Transverse colon (tissue), 4 donors: ENCODE measurements at regions not wholly inside any gene's neighbourhood (a gene's known extent, or its start where the extent isn't known, plus 50 kb on each side); places are given as distances from the start of the nearest gene placed in this dataset.
"Not testable (repeated sequence)": the region's sequence is repeated elsewhere in the genome, so short reads cannot be mapped to it uniquely, and the experiment has no call there.

Experiments used
- DNase-seq: peaks from one replicate; pipeline ENCODE4 v3.0.0-alpha.2; 2019
- H3K27ac ChIP-seq, 4 donors: fragments of 200-600 bp; sonication (generic); 2 replicates each; pipeline ENCODE4 v1.5.1; 2016 to 2018; ENCODE audit warnings: inconsistent platforms in 4 of 4
- H3K27me3 ChIP-seq: fragments of 200-600 bp; sonication (generic); 2 replicates; pipeline ENCODE4 v1.5.1; 2017; ENCODE audit warnings: inconsistent platforms
- H3K36me3 ChIP-seq, 4 donors: fragments of 200-600 bp; sonication (generic); 2 replicates each; pipeline ENCODE4 v1.5.1; 2017 to 2019; ENCODE audit warnings: inconsistent platforms in 4 of 4
- H3K4me1 ChIP-seq, 4 donors: fragments of 200-600 bp; sonication (generic); 2 replicates each; pipeline ENCODE4 v1.5.1; 2017 to 2020; ENCODE audit warnings: inconsistent platforms in 4 of 4
- H3K4me3 ChIP-seq, 4 donors: fragments of 200-600 bp; sonication (generic); 1 replicate in 1 of 4; 2 replicates in 3 of 4; pipeline versions ENCODE4 v1.5.1 to v1.6.1; 2017 to 2019; ENCODE audit warnings: inconsistent platforms in 4 of 4
- H3K9me3 ChIP-seq, 2 donors: fragments of 200-600 bp; sonication (generic); 2 replicates each; pipeline ENCODE4 v1.5.1; 2017 to 2019; ENCODE audit warnings: inconsistent platforms in 2 of 2
- EP300 ChIP-seq: sonication (generic); formaldehyde crosslinking; IDR thresholded peaks from one replicate; pipeline ENCODE4 v1.6.1; 2017; ENCODE audit warnings: antibody characterized with exemption, low read depth
- POLR2A ChIP-seq: fragments of 450-650 bp; IDR thresholded peaks from one replicate; pipeline ENCODE4 v1.6.1; 2016; ENCODE audit warnings: antibody characterized with exemption, mild to moderate bottlenecking, moderate library complexity
- POLR2AphosphoS5 ChIP-seq, 3 donors: sonication (generic); formaldehyde crosslinking; IDR thresholded peaks; one replicate each; pipeline ENCODE4 v1.6.1; 2016; ENCODE audit warnings: antibody characterized with exemption in 3 of 3
- WGBS, 2 donors: methylation state at CpG; one replicate each; pipeline ENCODE4 v1.1.5; 2018; ENCODE audit warnings: low coverage in 1 of 2; 5-methylcytosine and 5-hydroxymethylcytosine counted together
- in situ Hi-C, 4 donors: fragments of 200-750 bp; cut with MboI; loops; one replicate each; pipeline versions ENCODE4 v1.15.0 to v1.15.1; 2017; ENCODE audit warnings: low sequenced_read_pairs in 3 of 4, low pct_ligation_motif_present in 1 of 4, low pct_unique_long_range_greater_than_20kb in 1 of 4
- intact Hi-C: fragments of 100-400 bp; cut with DNase I; formaldehyde crosslinking; loops from one replicate; pipeline ENCODE4 v1.15.1; 2023; ENCODE audit warnings: low total_unique reads
- TF ChIP-seq, protein P1 (sequence below), 5 experiments: fragments of 200-600 bp in 3 of 5; fragments of 450-650 bp in 2 of 5; sonication (generic) in 3 of 5; IDR thresholded peaks; 1 replicate in 2 of 5; 2 replicates in 3 of 5; pipeline ENCODE4 v1.5.1; 2016 to 2017; ENCODE audit warnings: antibody characterized with exemption in 5 of 5, inconsistent platforms in 3 of 5, mild to moderate bottlenecking in 2 of 5, moderate library complexity in 1 of 5

DNA sequence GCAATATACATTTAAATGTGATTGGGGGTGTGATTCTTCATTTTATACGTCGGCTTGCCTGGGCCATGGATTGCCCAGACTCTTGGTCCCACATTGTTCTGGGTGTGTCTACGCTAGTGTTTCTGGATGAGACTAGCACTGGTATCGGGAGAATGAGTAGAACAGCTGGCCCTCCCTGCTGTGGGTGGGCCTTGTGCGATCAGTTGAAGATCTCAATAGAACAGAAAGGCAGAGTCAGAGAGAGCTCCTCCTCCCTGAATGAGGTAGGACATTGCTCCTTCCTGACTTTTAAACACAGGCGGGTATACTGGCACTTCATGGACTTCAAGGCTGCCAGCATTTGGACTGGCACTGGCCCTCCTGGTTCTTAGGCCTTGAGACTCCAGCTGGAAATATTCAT is 603.0 kb downstream of the LIG4 start:
- DNase-seq = no peak
- Histone ChIP-seq H3K4me3 (no peak overlapping the region), H3K9me3 (no peaks in the 10 kb centered on the region), H3K36me3 (no peaks in the 10 kb centered on the region), H3K4me1 (no peaks in the 10 kb centered on the region), H3K27me3 (no peaks in the 10 kb centered on the region), H3K27ac (no peak overlapping the region)
- TF ChIP-seq, protein P1, sequence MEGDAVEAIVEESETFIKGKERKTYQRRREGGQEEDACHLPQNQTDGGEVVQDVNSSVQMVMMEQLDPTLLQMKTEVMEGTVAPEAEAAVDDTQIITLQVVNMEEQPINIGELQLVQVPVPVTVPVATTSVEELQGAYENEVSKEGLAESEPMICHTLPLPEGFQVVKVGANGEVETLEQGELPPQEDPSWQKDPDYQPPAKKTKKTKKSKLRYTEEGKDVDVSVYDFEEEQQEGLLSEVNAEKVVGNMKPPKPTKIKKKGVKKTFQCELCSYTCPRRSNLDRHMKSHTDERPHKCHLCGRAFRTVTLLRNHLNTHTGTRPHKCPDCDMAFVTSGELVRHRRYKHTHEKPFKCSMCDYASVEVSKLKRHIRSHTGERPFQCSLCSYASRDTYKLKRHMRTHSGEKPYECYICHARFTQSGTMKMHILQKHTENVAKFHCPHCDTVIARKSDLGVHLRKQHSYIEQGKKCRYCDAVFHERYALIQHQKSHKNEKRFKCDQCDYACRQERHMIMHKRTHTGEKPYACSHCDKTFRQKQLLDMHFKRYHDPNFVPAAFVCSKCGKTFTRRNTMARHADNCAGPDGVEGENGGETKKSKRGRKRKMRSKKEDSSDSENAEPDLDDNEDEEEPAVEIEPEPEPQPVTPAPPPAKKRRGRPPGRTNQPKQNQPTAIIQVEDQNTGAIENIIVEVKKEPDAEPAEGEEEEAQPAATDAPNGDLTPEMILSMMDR (IDR thresholded peaks at IDR 0.05) = no peak
- TF ChIP-seq POLR2AphosphoS5 (IDR thresholded peaks at IDR 0.05) (no peak), POLR2A (no peak), EP300 (no peak)
- in situ Hi-C loops = no loop called here
- 85 to 95% methylated on average over 5 to 6 of the region's 6 CpGs for WGBS, 2 donors
- intact Hi-C loops = loop anchor here (5.0 kb wide), 1 partner anchor 200 kb away; no protein-coding TSS in a partner anchor

DNA sequence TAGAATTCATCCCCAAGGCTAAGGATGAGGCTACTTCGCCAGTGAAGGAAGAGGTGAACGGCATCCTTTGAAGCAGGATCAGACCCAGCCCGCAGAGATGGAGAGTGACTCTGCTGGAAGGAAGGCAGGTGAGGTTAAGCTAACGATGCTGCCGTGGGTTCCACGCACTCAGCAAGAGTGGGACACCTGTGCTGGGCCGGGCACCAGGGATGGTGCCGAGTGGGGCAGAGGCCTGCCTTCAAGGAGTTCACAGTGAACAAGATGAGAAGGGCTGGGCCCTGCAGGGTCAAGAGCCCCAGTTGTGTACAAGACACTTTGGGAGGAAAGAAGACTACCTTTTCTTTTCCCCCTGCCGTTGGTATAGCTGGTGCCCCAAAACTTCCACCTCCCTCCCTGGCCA is 606.6 kb downstream of the LIG4 start:
- TF ChIP-seq POLR2A = no peak
- TF ChIP-seq, protein P1 (IDR thresholded peaks at IDR 0.05) = no peak
- TF ChIP-seq POLR2AphosphoS5 (IDR thresholded peaks at IDR 0.05) = no peak
- no peak for TF ChIP-seq EP300
- in situ Hi-C loops (no loop called here), intact Hi-C loops (no loop called here)
- Histone ChIP-seq H3K4me1 (no peaks in the 10 kb centered on the region), H3K27ac (no peak overlapping the region), H3K27me3 (no peaks in the 10 kb centered on the region), H3K4me3 (no peak overlapping the region), H3K9me3 (no peaks in the 10 kb centered on the region), H3K36me3 (no peaks in the 10 kb centered on the region)
- WGBS, 2 donors = 83 to 91% methylated on average over 8 to 9 of the region's 9 CpGs
- DNase-seq = no peak

DNA sequence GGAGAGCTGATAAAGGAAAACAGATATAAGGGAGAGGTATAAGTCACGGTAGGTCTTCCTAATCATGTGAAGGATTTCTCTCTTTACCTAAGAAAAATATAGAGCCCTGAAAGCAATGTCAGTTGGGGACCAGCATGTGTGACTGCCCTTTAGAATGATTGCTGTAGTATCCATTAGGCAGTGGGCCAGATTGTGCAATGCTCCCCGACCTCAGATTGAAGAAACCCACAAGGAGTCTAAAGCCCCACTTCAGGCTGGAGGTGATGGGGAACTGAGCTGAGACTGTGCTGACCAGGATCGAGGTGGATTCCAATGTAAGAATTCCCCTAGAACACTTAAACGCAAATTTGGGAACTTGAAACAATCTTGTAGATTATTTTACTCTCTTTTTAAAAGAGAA is 614.4 kb downstream of the LIG4 start:
- no peak for TF ChIP-seq EP300
- TF ChIP-seq POLR2AphosphoS5 (IDR thresholded peaks at IDR 0.05) = no peak
- TF ChIP-seq, protein P1 (IDR thresholded peaks at IDR 0.05) = no peak
- TF ChIP-seq POLR2A = no peak
- H3K4me1 ChIP-seq = no peaks in the 10 kb centered on the region
- H3K4me3 ChIP-seq = no peak overlapping the region
- WGBS, 2 donors = 60 to 72% methylated on average over 2 to 4 of the region's 4 CpGs
- H3K27ac ChIP-seq = no peak overlapping the region
- H3K36me3 ChIP-seq = no peaks in the 10 kb centered on the region
- in situ Hi-C loops = no loop called here
- DNase-seq = no peak
- no peaks in the 10 kb centered on the region for H3K27me3 ChIP-seq
- intact Hi-C loops = no loop called here
- H3K9me3 ChIP-seq = no peaks in the 10 kb centered on the region

DNA sequence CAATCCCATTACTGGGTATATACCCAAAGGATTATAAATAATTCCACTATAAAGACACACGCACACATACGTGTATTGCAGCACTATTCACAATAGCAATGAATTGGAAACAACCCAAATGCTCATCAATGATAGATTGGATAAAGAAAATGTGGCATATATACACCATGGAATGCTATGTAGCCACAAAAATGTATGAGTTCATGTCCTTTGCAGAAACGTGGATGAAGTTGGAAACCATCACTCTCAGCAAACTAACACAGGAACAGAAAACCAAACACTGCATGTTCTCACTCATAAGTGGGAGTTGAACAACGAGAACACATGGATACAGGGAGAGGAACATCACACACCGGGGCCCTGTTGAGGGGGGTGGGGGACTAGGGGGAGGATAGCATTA is 619.0 kb downstream of the LIG4 start:
- H3K4me1 ChIP-seq, H3K36me3 ChIP-seq, H3K4me3 ChIP-seq, H3K9me3 ChIP-seq, intact Hi-C loops, H3K27me3 ChIP-seq, DNase-seq, H3K27ac ChIP-seq, in situ Hi-C loops: not testable (repeated sequence)
- WGBS, 2 donors = 63 to 81% methylated on average over 2 to 5 of the region's 5 CpGs

DNA sequence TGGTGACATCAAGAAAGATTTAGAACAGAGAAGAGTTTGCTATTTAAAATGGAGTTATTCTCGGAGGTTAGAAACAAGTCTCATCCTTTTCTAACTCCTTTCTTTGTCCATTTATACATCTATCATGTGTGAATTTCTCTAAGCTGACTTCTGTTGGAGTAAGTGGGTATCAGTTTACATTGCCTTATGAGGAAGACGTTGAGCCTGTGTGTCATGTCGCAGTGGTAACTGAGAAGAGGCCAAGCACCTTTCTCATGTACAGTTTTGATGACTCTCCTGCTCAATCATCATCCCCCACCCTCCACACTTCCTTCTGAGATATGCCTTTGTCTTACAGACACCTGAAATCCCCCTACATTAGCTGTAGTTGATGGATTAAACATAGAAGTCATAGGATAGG is 624.8 kb downstream of the LIG4 start:
- H3K9me3 ChIP-seq = no peaks in the 10 kb centered on the region
- no peak overlapping the region for H3K27ac ChIP-seq
- no peak for DNase-seq
- no peak overlapping the region for H3K4me3 ChIP-seq
- intact Hi-C loops = no loop called here
- in situ Hi-C loops = no loop called here
- H3K36me3 ChIP-seq = no peaks in the 10 kb centered on the region
- TF ChIP-seq, protein P1 (IDR thresholded peaks at IDR 0.05) = no peak
- TF ChIP-seq POLR2AphosphoS5 (IDR thresholded peaks at IDR 0.05) (no peak), POLR2A (no peak), EP300 (no peak)
- 56 to 69% methylated on average over 3 of the region's 3 CpGs for WGBS, 2 donors
- no peaks in the 10 kb centered on the region for H3K27me3 ChIP-seq
- no peaks in the 10 kb centered on the region for H3K4me1 ChIP-seq
